Tibial nerve (tissue), 4 donors: ENCODE measurements at regions not wholly inside any gene's neighbourhood (a gene's known extent, or its start where the extent isn't known, plus 50 kb on each side); places are given as distances from the start of the nearest gene placed in this dataset.
"Not testable (repeated sequence)": the region's sequence is repeated elsewhere in the genome, so short reads cannot be mapped to it uniquely, and the experiment has no call there.

Source experiments
- DNase-seq, 2 donors: peaks; one replicate each; pipeline ENCODE4 v3.0.0-alpha.2; 2019; ENCODE audit warnings: low spot score in 2 of 2
- H3K27ac ChIP-seq, 4 donors: fragments of 200-600 bp; sonication (generic) in 3 of 4; one replicate each; pipeline ENCODE4 v1.5.1; 2017 to 2019; ENCODE audit warnings: mild to moderate bottlenecking in 1 of 4
- H3K27me3 ChIP-seq, 2 donors: fragments of 200-600 bp; sonication (generic) in 1 of 2; one replicate each; pipeline versions ENCODE4 v1.5.1 to v1.6.0; 2017 to 2019
- H3K36me3 ChIP-seq, 3 donors: fragments of 200-600 bp; sonication (generic); one replicate each; pipeline ENCODE4 v1.5.1; 2018 to 2019
- H3K4me1 ChIP-seq, 4 donors: fragments of 200-600 bp; sonication (generic) in 3 of 4; one replicate each; pipeline ENCODE4 v1.5.1; 2017 to 2019
- H3K4me3 ChIP-seq, 4 donors: fragments of 200-600 bp; sonication (generic) in 3 of 4; one replicate each; pipeline ENCODE4 v1.5.1; 2017 to 2019; ENCODE audit warnings: mild to moderate bottlenecking in 1 of 4, moderate library complexity in 1 of 4
- H3K9me3 ChIP-seq, 4 donors: fragments of 200-600 bp; sonication (generic) in 3 of 4; one replicate each; pipeline ENCODE4 v1.5.1; 2017 to 2019
- EP300 ChIP-seq, 2 donors: sonication (generic); formaldehyde crosslinking; IDR thresholded peaks; one replicate each; pipeline ENCODE4 v1.6.1; 2017; ENCODE audit warnings: antibody characterized with exemption in 2 of 2, mild to moderate bottlenecking in 1 of 2
- POLR2A ChIP-seq, 2 donors: fragments of 450-650 bp; IDR thresholded peaks; one replicate each; pipeline ENCODE4 v1.6.1; 2017; ENCODE audit warnings: antibody characterized with exemption in 2 of 2, mild to moderate bottlenecking in 2 of 2, moderate library complexity in 2 of 2
- WGBS, 2 donors: methylation state at CpG; one replicate each; pipeline ENCODE4 v1.1.5; 2018; 5-methylcytosine and 5-hydroxymethylcytosine counted together
- TF ChIP-seq, protein P1 (sequence below), 5 experiments: fragments of 200-600 bp in 3 of 5; fragments of 450-650 bp in 2 of 5; sonication (generic) in 3 of 5; IDR thresholded peaks; one replicate each; pipeline ENCODE4 v1.5.1; 2016 to 2019; ENCODE audit warnings: antibody characterized with exemption in 5 of 5, mild to moderate bottlenecking in 3 of 5, moderate library complexity in 2 of 5

GRCh38 chr18:30684825-30685481 lies 357.6 kb downstream of the DSC3 start:
- peaks cover 0 to 3% (median 0%) of the 10 kb centered on the region in 4 donors for H3K4me1 ChIP-seq
- no peaks in the 10 kb centered on the region for H3K27me3 ChIP-seq
- WGBS, 2 donors: 55 to 80% methylated on average over 3 of the region's 3 CpGs
- no peak for DNase-seq
- no peak overlapping the region for H3K4me3 ChIP-seq
- no peaks in the 10 kb centered on the region for H3K9me3 ChIP-seq
- no peaks in the 10 kb centered on the region for H3K36me3 ChIP-seq
- H3K27ac ChIP-seq: no peak overlapping the region
- no peak for TF ChIP-seq EP300 (IDR thresholded peaks at IDR 0.05)
- TF ChIP-seq, protein P1, sequence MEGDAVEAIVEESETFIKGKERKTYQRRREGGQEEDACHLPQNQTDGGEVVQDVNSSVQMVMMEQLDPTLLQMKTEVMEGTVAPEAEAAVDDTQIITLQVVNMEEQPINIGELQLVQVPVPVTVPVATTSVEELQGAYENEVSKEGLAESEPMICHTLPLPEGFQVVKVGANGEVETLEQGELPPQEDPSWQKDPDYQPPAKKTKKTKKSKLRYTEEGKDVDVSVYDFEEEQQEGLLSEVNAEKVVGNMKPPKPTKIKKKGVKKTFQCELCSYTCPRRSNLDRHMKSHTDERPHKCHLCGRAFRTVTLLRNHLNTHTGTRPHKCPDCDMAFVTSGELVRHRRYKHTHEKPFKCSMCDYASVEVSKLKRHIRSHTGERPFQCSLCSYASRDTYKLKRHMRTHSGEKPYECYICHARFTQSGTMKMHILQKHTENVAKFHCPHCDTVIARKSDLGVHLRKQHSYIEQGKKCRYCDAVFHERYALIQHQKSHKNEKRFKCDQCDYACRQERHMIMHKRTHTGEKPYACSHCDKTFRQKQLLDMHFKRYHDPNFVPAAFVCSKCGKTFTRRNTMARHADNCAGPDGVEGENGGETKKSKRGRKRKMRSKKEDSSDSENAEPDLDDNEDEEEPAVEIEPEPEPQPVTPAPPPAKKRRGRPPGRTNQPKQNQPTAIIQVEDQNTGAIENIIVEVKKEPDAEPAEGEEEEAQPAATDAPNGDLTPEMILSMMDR (IDR thresholded peaks at IDR 0.05): no peak
- TF ChIP-seq POLR2A (IDR thresholded peaks at IDR 0.05): no peak

DNA sequence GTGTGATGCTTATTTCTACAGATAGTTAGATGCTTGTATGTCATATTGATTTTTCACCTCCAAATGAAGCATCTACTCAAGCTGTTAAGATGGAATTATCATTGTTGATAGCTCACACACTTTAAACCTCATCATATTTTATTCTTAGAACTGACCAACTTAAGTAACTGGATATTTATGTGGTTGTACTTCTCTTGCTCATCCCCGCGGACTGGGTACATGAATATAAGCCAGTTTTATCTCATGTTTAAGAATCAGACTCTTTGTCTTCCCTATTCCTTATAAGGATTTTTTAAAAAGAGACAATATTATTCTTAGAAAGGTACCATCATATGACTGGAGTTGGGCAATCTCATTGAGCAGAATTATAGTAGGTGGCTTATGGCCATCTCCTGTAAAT lies 358.7 kb downstream of the DSC3 start:
- no peaks in the 10 kb centered on the region for H3K9me3 ChIP-seq
- no peak for TF ChIP-seq EP300 (IDR thresholded peaks at IDR 0.05)
- TF ChIP-seq, protein P1 (IDR thresholded peaks at IDR 0.05): no peak
- TF ChIP-seq POLR2A (IDR thresholded peaks at IDR 0.05): no peak
- H3K4me1 ChIP-seq: peaks cover 0 to 3% (median 0%) of the 10 kb centered on the region in 4 donors
- WGBS, 2 donors: 83 to 90% methylated on average over 2 of the region's 2 CpGs
- no peak for DNase-seq
- H3K4me3 ChIP-seq: no peak overlapping the region
- H3K27ac ChIP-seq: no peak overlapping the region
- no peaks in the 10 kb centered on the region for H3K36me3 ChIP-seq
- no peaks in the 10 kb centered on the region for H3K27me3 ChIP-seq

DNA sequence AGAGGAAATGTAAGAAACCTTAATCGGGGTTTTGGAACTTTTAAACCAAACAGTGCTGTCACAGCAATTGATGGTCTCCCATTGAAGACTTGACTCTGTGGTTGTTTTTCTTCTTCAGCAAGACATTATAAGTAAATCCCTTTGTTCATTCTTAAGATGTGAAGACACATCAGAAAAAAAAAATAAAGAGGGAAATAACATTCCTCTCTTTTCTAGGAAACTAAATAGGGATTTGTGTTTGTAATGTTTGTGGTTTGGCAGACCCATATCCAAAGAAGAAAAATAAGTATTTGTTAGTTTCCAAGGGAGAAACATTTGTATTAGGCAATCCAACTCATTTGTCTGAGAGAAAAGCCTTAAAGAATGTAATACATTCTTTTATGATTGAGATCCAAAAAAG lies 359.9 kb downstream of the DSC3 start:
- H3K27me3 ChIP-seq: no peaks in the 10 kb centered on the region
- no peak overlapping the region for H3K4me3 ChIP-seq
- H3K36me3 ChIP-seq: no peaks in the 10 kb centered on the region
- no peaks in the 10 kb centered on the region for H3K9me3 ChIP-seq
- no peak for TF ChIP-seq EP300 (IDR thresholded peaks at IDR 0.05)
- no peak for TF ChIP-seq POLR2A (IDR thresholded peaks at IDR 0.05)
- TF ChIP-seq, protein P1 (IDR thresholded peaks at IDR 0.05): no peak
- H3K4me1 ChIP-seq: peaks cover 0 to 3% (median 0%) of the 10 kb centered on the region in 4 donors
- H3K27ac ChIP-seq: no peak overlapping the region
- DNase-seq: no peak
- 3 to 8% methylated on average over 1 of the region's 1 CpG for WGBS, 2 donors

- Histone ChIP-seq H3K9me3 (no peaks in the 10 kb centered on the region), H3K27ac (no peak overlapping the region), H3K4me1 (peaks cover 0 to 3% (median 0%) of the 10 kb centered on the region in 4 donors), H3K36me3 (no peaks in the 10 kb centered on the region), H3K4me3 (no peak overlapping the region), H3K27me3 (no peaks in the 10 kb centered on the region)
- no peak for DNase-seq
- TF ChIP-seq EP300 (IDR thresholded peaks at IDR 0.05) (no peak), POLR2A (IDR thresholded peaks at IDR 0.05) (no peak)
- TF ChIP-seq, protein P1 (IDR thresholded peaks at IDR 0.05): no peak
- WGBS, 2 donors: 86 to 88% methylated on average over 5 of the region's 5 CpGs
These were observed 363.1 kb downstream of the DSC3 start for GRCh38 chr18:30679285-30679930.

GRCh38 chr18:30677813-30678212 lies 364.7 kb downstream of the DSC3 start:
- not testable (repeated sequence) for H3K4me1 ChIP-seq, H3K27me3 ChIP-seq, H3K4me3 ChIP-seq, H3K36me3 ChIP-seq, DNase-seq, H3K9me3 ChIP-seq, H3K27ac ChIP-seq
- WGBS, 2 donors: 86 to 93% methylated on average over 5 of the region's 5 CpGs
